Adrenal gland (tissue), 5 donors: ENCODE measurements at regions not wholly inside any gene's neighbourhood (a gene's known extent, or its start where the extent isn't known, plus 50 kb on each side); places are given as distances from the start of the nearest gene placed in this dataset.

Experiments used
- CTCF ChIP-seq, 6 experiments: fragments of 450-650 bp in 4 of 6; fragments of 200-600 bp in 2 of 6; sonication (generic) in 1 of 6; IDR thresholded peaks; 1 replicate in 5 of 6; 2 replicates in 1 of 6; pipeline versions ENCODE4 v1.5.1 to v1.8.0; 2016 to 2021; ENCODE audit warnings: antibody characterized with exemption in 6 of 6, mild to moderate bottlenecking in 2 of 6, moderate library complexity in 1 of 6
- POLR2A ChIP-seq, 2 donors: fragments of 450-650 bp; IDR thresholded peaks; one replicate each; pipeline ENCODE4 v1.6.1; 2017; ENCODE audit warnings: antibody characterized with exemption in 2 of 2, mild to moderate bottlenecking in 2 of 2, moderate library complexity in 1 of 2
- donor health status: DM: no; HTN: no; CAD: no.

GRCh38 chr10:117731121-117731791 is 188.7 kb downstream of the EMX2 start:
- TF ChIP-seq CTCF (IDR thresholded peaks at IDR 0.05), result no peak
- no peak for TF ChIP-seq POLR2A (IDR thresholded peaks at IDR 0.05)
